H9 (cell line): ENCODE measurements at regions not wholly inside any gene's neighbourhood (a gene's known extent, or its start where the extent isn't known, plus 50 kb on each side); places are given as distances from the start of the nearest gene placed in this dataset.

Source experiments
- DNase-seq: peaks from one replicate; pipeline ENCODE4 v3.0.0-alpha.2; 2017
- H2AFZ ChIP-seq: one replicate; pipeline ENCODE4 v1.6.1; 2013; ENCODE audit warnings: mild to moderate bottlenecking, low read length, control low read depth, moderate library complexity
- H2AK5ac ChIP-seq: 2 replicates; pipeline ENCODE4 v1.6.1; 2013; ENCODE audit warnings: low read length, control low read depth, mixed read lengths; ENCODE audit not compliant: insufficient read length
- H2BK120ac ChIP-seq: one replicate; pipeline ENCODE4 v1.6.1; 2013; ENCODE audit warnings: low read depth, mild to moderate bottlenecking, low read length, control low read depth, inconsistent platforms; ENCODE audit not compliant: poor library complexity, severe bottlenecking
- H2BK12ac ChIP-seq: 2 replicates; pipeline ENCODE4 v1.6.1; 2013; ENCODE audit warnings: low read length, control low read depth, mixed read lengths, low read depth; ENCODE audit not compliant: insufficient read length
- H2BK15ac ChIP-seq: 2 replicates; pipeline ENCODE4 v1.6.1; 2013; ENCODE audit warnings: low read depth, low read length, control low read depth
- H2BK20ac ChIP-seq: one replicate; pipeline ENCODE4 v1.6.1; 2013; ENCODE audit warnings: low read depth, mild to moderate bottlenecking, low read length, control low read depth, inconsistent platforms; ENCODE audit not compliant: poor library complexity, severe bottlenecking
- H2BK5ac ChIP-seq: 2 replicates; pipeline ENCODE4 v1.6.1; 2013; ENCODE audit warnings: low read length, control low read depth, mixed read lengths; ENCODE audit not compliant: insufficient read length
- H3K14ac ChIP-seq: 2 replicates; pipeline ENCODE4 v1.6.1; 2013; ENCODE audit warnings: low read length, control low read depth; ENCODE audit not compliant: insufficient read depth
- H3K18ac ChIP-seq: 2 replicates; pipeline ENCODE4 v1.6.1; 2013; ENCODE audit warnings: low read depth, mild to moderate bottlenecking, mixed read lengths, low read length, control low read depth; ENCODE audit not compliant: insufficient read length
- H3K23ac ChIP-seq: 2 replicates; pipeline ENCODE4 v1.6.1; 2013; ENCODE audit warnings: low read length, control low read depth, mixed read lengths, low read depth; ENCODE audit not compliant: insufficient read length
- H3K23me2 ChIP-seq: 2 replicates; pipeline ENCODE4 v1.6.1; 2013; ENCODE audit warnings: low read depth, mild to moderate bottlenecking, mixed read lengths, low read length, control low read depth; ENCODE audit not compliant: insufficient read length, poor library complexity, severe bottlenecking
- H3K27ac ChIP-seq: 2 replicates; pipeline ENCODE4 v1.5.1; 2013; ENCODE audit warnings: low read length, control low read depth, mixed read lengths, low read depth; ENCODE audit not compliant: insufficient read length
- H3K27me3 ChIP-seq: 2 replicates; pipeline ENCODE4 v1.6.1; 2013; ENCODE audit warnings: low read length, control low read depth, inconsistent platforms; ENCODE audit not compliant: insufficient read depth
- H3K4ac ChIP-seq: 2 replicates; pipeline ENCODE4 v1.6.1; 2013; ENCODE audit warnings: low read depth, mild to moderate bottlenecking, control low read depth, inconsistent platforms, low read length, moderate library complexity
- H3K4me1 ChIP-seq: 2 replicates; pipeline ENCODE4 v1.6.1; 2013; ENCODE audit warnings: low read length, control low read depth, inconsistent platforms; ENCODE audit not compliant: insufficient read depth
- H3K4me2 ChIP-seq: 2 replicates; pipeline ENCODE4 v1.6.1; 2013; ENCODE audit warnings: low read length, control low read depth, mixed read lengths; ENCODE audit not compliant: insufficient read length, insufficient read depth
- H3K56ac ChIP-seq: 2 replicates; pipeline ENCODE4 v1.6.1; 2013; ENCODE audit warnings: low read depth, mild to moderate bottlenecking, mixed read lengths, low read length, control low read depth; ENCODE audit not compliant: insufficient read length
- H3K79me1 ChIP-seq: 2 replicates; pipeline ENCODE4 v1.6.1; 2013; ENCODE audit warnings: low read depth, mild to moderate bottlenecking, moderate library complexity, low read length, control low read depth, inconsistent platforms; ENCODE audit not compliant: insufficient read depth, poor library complexity, severe bottlenecking
- H3K79me2 ChIP-seq: 2 replicates; pipeline ENCODE4 v1.6.1; 2013; ENCODE audit warnings: low read length, control low read depth, inconsistent platforms; ENCODE audit not compliant: insufficient read depth
- H3K9ac ChIP-seq: 2 replicates; pipeline ENCODE4 v1.6.1; 2013; ENCODE audit warnings: low read length, control low read depth, mixed read lengths; ENCODE audit not compliant: insufficient read length; ENCODE audit errors: extremely low read depth
- H3K9me3 ChIP-seq: one replicate; pipeline ENCODE4 v1.6.1; 2013; ENCODE audit warnings: low read depth, low read length, inconsistent platforms; ENCODE audit not compliant: control insufficient read depth
- H3T11ph ChIP-seq: one replicate; pipeline ENCODE4 v1.6.1; 2013; ENCODE audit warnings: mild to moderate bottlenecking, low read length, control low read depth, inconsistent platforms
- H4K20me1 ChIP-seq: one replicate; pipeline ENCODE4 v1.6.1; 2013; ENCODE audit not compliant: control insufficient read depth, insufficient read length, insufficient read depth
- H4K5ac ChIP-seq: 2 replicates; pipeline ENCODE4 v1.6.1; 2013; ENCODE audit warnings: low read depth, mild to moderate bottlenecking, mixed read lengths, low read length, control low read depth; ENCODE audit not compliant: insufficient read length
- H4K8ac ChIP-seq: replicated peaks from 2 replicates; pipeline ENCODE4 v1.6.1; 2013; ENCODE audit warnings: low read length, control low read depth, mixed read lengths, low read depth; ENCODE audit not compliant: insufficient read length
- H4K91ac ChIP-seq: 2 replicates; pipeline ENCODE4 v1.6.1; 2013; ENCODE audit warnings: low read depth, mild to moderate bottlenecking, moderate library complexity, mixed read lengths, low read length, control low read depth; ENCODE audit not compliant: insufficient read length
- H3K27ac Mint-ChIP-seq, 3 experiments: 2 replicates in 2 of 3; 3 replicates in 1 of 3; pipeline ENCODE4 v1.8.0; 2020 to 2021; ENCODE audit warnings: mixed read lengths in 3 of 3, mild to moderate bottlenecking in 1 of 3, moderate library complexity in 1 of 3
- H3K27me3 Mint-ChIP-seq: 2 replicates; pipeline ENCODE4 v1.8.0; 2021; ENCODE audit warnings: low read depth, mild to moderate bottlenecking, moderate library complexity, mixed read lengths
- H3K36me3 Mint-ChIP-seq, 3 experiments: 2 replicates in 2 of 3; 3 replicates in 1 of 3; pipeline ENCODE4 v1.8.0; 2020 to 2021; ENCODE audit warnings: low read depth in 3 of 3, mixed read lengths in 3 of 3; ENCODE audit not compliant: insufficient read depth in 1 of 3
- H3K4me1 Mint-ChIP-seq, 2 experiments: 2 replicates each; pipeline ENCODE4 v1.8.0; 2020; ENCODE audit warnings: mixed read lengths in 2 of 2
- H3K4me3 Mint-ChIP-seq, 2 experiments: 2 replicates in 1 of 2; 3 replicates in 1 of 2; pipeline ENCODE4 v1.8.0; 2020 to 2021; ENCODE audit warnings: mild to moderate bottlenecking in 2 of 2, mixed read lengths in 2 of 2, moderate library complexity in 1 of 2
- H3K9me3 Mint-ChIP-seq, 2 experiments: 2 replicates in 1 of 2; 3 replicates in 1 of 2; pipeline ENCODE4 v1.8.0; 2020; ENCODE audit warnings: mild to moderate bottlenecking in 2 of 2, mixed read lengths in 2 of 2, moderate library complexity in 1 of 2
- CTCF ChIP-seq: fragments of 200-600 bp; sonication (generic); conservative IDR thresholded peaks from 3 replicates; pipeline ENCODE4 v1.8.0; 2021; ENCODE audit warnings: antibody characterized with exemption, mild to moderate bottlenecking
- WGBS: extraction: QIAGEN DNeasy Blood & Tissue Kit; methylation state at CpG from one replicate; pipeline ENCODE4 v1.1.7; 2013; ENCODE audit warnings: missing lambda C conversion rate, low lambda C conversion rate, mixed read lengths; ENCODE audit not compliant: insufficient read length; ENCODE audit errors: extremely low coverage; 5-methylcytosine and 5-hydroxymethylcytosine counted together

- Histone ChIP-seq H3K23ac (no peak overlapping the region), H3K18ac (no peak overlapping the region), H3K23me2 (no peaks in the 10 kb centered on the region), H2BK120ac (no peak overlapping the region), H3K56ac (no peak overlapping the region), H3K27me3 (no peaks in the 10 kb centered on the region), H2BK12ac (no peak overlapping the region), H3K9ac (no peak overlapping the region), H4K20me1 (no peaks in the 10 kb centered on the region), H2BK15ac (no peak overlapping the region), H3K27ac (no peak overlapping the region), H3K9me3 (no peaks in the 10 kb centered on the region), H3K79me1 (no peaks in the 10 kb centered on the region), H4K5ac (no peak overlapping the region), H3K14ac (no peak overlapping the region), H3K79me2 (no peaks in the 10 kb centered on the region), H2BK20ac (no peak overlapping the region), H2AFZ (no peak overlapping the region), H3T11ph (no peak overlapping the region), H4K8ac (no peak overlapping the region), H3K4me1 (no peaks in the 10 kb centered on the region), H3K4ac (no peak overlapping the region), H4K91ac (no peak overlapping the region), H2BK5ac (no peak overlapping the region), H2AK5ac (no peak overlapping the region), H3K4me2 (no peak overlapping the region)
- WGBS: no CpG with 5 or more reads among the region's 2 CpGs
- no peak for DNase-seq
- Mint-ChIP-seq H3K4me1 (no peaks in the 10 kb centered on the region), H3K27ac (no peak overlapping the region), H3K4me3 (no peak overlapping the region), H3K9me3 (peaks cover 54 to 58% of the 10 kb centered on the region in 2 experiments), H3K36me3 (peaks cover 2 to 4% (median 3%) of the 10 kb centered on the region in 3 experiments; a peak in 3 of 7 replicates), H3K27me3 (no peaks in the 10 kb centered on the region)
- no peak for TF ChIP-seq CTCF
Measured at GRCh38 chr21:25097648-25098047, 509.6 kb downstream of the MRPL39 start.
